GM18505 (cell line): ENCODE measurements at regions not wholly inside any gene's neighbourhood (a gene's known extent, or its start where the extent isn't known, plus 50 kb on each side); places are given as distances from the start of the nearest gene placed in this dataset.
"Not testable (repeated sequence)": the region's sequence is repeated elsewhere in the genome, so short reads cannot be mapped to it uniquely, and the experiment has no call there.

Experiments
- ATAC-seq: cut with Tn5 transposase; IDR thresholded peaks from one replicate; pipeline ENCODE4 v1.9.1; 2021; ENCODE audit not compliant: unreplicated experiment
- POLR2A ChIP-seq: IDR thresholded peaks from 4 replicates; pipeline ENCODE4 v1.6.1; 2011; ENCODE audit warnings: borderline replicate concordance; ENCODE audit not compliant: insufficient read depth, insufficient read length; ENCODE audit errors: extremely low read depth

DNA sequence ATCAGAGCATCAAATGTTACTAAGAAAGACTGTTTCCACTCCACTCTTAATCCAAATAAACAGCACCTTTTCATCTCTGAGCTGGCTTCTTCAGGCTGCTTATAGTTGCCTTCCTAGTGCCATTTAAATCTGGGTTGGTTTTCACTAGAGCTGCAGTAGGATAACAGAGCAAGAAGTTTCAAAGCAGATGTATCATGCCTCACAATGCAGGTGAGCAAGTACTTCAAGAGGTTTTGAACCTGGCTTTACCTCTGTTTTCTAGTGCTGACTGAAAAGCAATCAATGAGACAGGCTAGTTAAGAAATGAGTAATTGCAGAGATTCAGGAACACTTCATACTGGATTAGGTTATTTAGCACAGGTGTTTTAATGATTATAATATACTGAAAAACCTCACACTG lies 147.7 kb upstream of the SATB1 start:
- ATAC-seq: no peak
- TF ChIP-seq POLR2A: no peak

DNA sequence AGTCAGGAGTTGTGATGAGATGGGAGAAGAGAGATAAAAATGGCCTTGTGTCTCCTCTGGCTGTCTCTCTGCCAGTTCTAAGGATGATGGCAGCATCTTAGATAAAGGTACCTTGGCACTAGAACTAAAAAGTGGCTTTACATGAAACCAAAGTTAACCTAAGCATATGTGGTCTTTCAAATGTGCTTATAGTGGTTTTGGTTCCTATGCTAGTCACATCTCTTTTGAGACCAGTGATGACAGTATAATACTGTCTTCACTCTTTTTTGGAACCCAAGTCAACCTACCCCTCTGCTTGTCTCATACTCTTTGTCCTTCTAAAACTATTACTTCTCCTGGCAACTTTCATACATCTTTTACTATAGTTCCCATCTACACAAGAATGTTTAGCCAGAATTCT lies 142.2 kb upstream of the SATB1 start:
- ATAC-seq: no peak
- no peak for TF ChIP-seq POLR2A

DNA sequence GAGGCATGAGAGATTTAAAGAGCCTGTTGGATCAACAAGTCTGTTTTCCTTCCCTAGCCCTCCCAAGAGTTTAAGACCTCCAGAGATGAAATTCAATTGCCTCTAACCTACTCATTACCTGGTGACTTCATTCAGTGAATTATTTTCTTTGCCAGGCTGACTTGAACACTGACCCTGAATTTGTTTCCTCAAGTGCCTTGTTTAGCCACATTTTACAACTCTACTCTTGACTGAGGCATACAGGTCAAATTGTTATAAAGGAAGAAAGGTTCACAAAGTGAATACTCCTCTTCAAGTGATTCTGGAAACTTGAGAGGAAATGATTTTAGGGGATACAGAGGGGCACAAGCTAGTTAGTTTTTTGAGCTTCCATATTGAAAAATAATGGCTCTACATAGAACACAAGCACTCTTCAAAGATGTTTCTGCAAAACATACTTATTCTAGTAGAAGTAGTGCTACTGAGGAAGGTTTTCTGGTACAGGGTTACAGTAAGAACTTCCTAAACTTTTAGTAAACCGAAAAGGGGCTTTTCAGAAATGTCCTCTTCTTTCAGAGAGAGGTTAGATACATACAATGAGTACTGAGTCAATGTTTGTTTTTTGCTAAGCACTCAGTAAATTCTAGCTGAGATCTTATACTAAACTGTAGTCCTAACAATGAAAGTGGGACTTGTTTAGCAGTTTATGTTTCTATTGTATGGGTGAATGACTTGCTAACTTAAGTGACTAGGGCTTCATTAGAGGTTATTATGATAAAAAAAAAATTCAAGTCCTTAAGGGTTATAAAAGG lies 137.4 kb upstream of the SATB1 start:
- ATAC-seq: no peak
- no peak for TF ChIP-seq POLR2A

DNA sequence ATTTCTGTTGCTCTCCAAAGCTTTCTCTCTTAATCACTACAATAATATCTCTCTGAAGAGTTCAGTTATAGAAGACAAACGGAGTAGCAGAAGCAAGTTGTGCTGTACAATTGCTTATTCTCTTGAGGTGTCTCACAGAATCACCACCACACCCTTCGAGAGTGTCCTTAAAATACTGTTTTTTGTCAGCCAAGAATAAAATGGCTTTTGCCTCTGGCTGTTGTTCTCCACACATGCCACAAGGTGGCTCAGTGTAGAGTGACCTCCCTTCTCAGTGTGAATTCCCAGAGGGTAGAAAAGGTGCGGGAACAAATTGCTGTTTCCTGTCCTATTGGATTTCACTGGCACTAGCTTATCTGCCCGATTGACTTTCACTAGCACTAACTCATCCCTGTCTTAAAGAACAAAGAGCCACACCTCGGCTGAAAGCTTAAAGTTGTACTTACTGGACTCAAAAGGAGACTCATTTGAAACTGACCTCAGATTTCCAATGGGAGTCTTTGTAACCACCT lies 134.2 kb upstream of the SATB1 start:
- no peak for ATAC-seq
- TF ChIP-seq POLR2A: no peak

DNA sequence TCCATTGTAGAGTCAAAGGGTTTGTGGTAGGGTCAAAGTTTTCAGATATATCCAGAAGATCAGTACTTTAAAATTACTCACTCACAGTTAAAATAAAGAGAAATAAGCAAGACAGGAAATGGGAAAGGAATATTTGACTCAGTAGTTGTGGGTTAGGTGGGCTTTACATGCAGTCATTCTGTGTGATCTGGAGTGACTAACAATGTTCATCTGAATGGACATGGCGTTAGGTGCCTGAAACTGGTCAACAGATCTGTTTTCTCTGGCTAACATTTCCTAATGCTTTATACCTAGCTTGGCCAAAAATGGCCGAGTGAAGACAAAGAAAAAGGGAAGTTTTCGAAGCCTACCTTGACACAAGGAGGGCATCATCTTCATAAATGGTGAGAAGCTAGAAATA lies 133.4 kb upstream of the SATB1 start:
- no peak for ATAC-seq
- no peak for TF ChIP-seq POLR2A

DNA sequence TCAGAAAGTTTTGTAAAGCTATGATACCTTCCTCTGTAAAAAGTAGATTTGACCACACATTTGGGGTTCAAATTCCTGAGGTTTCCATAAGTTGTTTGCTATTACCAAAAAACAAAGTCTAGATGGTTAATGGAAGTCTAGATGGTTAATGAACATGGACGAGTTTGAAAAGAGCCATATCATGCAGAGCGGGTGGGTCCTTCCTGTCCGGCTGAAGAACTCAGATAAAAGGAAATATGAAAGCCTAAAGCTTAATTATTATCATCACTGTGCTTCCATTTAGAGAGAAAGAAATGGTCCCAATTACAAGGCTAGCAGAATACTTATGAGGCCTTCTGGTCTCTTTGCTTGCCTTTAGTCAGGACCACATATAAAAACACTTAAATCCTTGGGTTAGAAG lies 132.1 kb upstream of the SATB1 start:
- TF ChIP-seq POLR2A: no peak
- no peak for ATAC-seq

DNA sequence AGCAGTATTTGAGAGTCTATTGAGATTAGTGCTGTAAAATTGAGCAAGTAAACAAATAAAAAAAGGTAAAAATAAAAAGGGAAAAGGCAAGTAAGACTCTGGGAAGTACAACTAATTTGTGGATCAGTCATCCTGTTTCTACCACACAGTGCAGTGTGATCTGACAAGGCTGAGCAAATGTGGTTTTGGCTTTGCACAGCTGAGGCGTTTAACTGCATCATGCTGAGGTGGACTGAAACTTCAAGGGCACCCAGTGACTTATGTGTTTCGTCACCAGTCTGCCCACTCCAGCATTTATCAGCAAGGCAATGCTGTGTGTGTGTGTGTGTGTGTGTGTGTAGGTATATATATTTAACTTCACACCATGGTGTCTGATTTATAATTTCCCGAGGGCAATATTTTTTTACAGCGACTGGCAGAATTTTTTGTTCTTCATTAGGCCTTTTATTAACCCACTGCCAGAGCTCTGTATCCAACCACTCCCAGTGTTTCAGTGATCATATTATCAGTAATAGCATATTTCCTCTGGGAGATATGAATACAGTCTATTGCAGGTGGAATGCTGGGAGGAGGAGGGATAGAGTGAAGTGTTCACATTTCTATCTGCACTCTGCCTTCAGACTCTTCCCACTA lies 131.5 kb upstream of the SATB1 start:
- ATAC-seq: peak; percentile 90
- no peak for TF ChIP-seq POLR2A

DNA sequence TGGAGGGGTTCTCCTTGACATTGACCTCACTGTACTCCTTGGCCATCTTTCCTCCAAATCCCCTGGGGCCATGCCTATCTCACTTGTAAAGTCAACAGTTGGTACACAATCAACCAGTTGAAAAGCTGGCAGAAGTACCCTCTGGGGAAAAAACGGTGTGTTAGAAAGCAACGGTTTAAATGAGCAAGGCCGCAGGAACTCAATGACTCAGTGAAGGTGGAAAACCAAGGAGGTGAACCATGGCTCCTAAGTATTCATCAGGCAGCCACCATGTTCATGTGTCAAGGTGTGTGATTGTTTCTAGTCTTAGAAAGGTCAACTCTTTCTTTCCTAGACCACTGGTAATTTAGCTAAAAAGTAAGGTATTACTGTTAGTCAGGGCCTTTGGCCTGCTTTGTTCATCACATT lies 130.9 kb upstream of the SATB1 start:
- TF ChIP-seq POLR2A: no peak
- peak; percentile 7 for ATAC-seq

DNA sequence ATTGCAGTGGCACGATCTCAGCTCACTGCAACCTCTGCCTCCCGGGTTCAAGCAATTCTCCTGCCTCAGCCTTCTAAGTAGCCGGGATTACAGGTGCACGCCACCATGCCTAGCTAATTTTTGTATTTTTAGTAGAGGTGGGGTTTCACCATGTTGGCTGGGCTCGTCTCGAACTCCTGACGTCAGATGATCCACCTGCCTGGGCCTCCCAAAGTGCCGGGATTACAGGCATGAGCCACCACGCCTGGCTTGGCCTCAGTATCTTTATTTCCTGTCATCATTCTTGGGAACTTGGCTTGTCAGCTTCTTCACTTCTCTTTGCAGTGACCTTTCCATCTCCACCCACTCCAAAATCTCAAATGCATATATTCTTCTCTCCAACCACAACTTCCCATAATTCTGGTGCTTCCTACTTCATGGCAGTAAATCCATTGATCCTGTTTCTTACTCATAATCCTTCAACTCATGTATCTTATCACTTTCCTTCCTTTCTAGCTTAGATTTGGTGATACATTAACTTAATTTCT lies 127.5 kb upstream of the SATB1 start:
- ATAC-seq: not testable (repeated sequence)

DNA sequence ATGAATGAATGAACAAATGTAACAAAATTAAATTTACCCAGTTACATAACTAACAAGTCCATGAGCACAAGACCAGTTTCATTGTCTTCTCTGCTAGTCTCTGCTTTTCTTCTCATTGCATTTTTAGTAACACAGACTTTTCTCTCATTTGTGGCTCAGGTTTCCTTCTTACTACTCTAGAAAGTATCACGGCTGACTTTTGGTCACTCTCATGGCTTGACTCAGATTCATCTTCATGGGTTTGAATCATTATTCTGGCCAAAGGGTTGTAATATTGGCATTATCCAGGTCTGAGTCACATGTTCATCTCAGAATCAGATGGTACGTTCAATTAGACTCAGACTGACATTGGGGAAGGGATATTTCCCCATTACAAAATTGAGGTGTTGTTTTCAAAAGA lies 121.5 kb upstream of the SATB1 start:
- TF ChIP-seq POLR2A: no peak
- no peak for ATAC-seq

DNA sequence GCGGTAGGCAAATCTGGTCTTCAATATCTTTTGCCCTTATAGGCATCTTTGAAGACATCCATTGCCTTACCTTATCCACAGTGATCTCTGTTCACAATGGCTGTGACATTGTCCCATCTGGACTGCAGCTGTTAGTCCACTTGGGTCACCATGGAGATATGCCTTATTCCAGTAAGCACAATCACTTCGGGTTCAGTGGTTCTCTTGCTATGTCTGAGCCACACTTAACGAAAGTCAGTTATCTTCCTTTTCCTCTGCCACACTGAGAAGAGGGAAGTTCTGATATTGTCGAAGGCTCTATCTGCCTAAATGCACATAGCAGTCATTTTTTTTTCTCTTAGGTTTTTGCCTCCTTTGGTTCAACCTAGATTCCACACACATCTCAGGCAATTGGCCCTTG lies 119.0 kb upstream of the SATB1 start:
- ATAC-seq: no peak
- no peak for TF ChIP-seq POLR2A

DNA sequence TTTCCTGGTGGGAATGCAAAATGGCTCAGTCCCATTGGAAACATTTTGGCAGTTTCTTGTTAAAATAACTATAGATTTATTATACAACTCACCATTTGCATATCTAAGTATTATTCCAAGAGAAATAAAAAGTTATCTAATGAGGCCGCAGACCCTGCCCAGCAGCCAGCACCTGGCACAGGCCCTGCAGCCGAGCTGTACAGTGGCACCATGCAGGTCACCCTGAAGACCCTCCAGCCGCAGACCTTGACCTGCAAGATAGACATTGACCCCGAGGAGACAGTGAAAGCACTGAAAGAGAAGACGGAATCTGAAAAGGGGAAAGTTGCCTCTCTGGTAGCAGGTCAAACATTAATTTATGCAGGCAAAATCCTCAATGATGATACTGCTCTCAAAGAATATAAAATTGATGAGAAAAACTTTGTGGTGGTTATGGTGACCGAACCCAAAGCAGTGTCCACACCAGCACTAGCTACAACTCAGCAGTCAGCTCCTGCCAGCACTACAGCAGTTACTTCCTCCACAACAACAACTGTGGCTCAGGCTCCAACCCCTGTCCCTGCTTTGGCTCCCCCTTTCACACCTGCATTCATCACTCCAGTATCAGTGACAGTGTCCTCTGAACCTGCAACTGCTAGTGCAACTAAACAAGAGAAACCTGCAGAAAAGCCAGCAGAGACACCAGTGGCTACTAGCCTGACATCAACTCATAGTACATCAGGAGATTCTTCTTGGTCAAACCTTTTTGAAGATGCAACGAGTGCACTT lies 113.5 kb upstream of the SATB1 start:
- TF ChIP-seq POLR2A: no peak
- ATAC-seq: no peak

DNA sequence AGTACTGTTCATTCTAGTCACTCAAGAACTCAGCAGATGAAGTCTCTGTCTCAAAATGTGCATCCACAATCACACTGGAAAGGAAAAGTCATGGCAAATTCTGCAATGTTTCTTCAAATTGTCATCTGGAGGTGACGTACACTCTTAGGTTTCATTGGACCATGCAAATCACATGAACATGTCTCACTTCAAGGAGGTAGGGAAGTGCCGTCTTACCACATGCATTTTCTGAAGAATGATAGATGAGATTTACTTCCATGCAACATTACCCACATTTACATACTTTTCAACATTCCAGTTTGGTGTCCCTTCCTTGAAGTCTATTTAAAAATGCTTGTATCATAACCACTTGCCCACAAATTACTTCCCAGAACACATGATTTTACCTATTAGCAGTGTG lies 107.9 kb upstream of the SATB1 start:
- no peak for ATAC-seq
- no peak for TF ChIP-seq POLR2A
